NCI-H128 (cell line): ENCODE measurements at regions not wholly inside any gene's neighbourhood (a gene's known extent, or its start where the extent isn't known, plus 50 kb on each side); places are given as distances from the start of the nearest gene placed in this dataset.
"Not testable (repeated sequence)": the region's sequence is repeated elsewhere in the genome, so short reads cannot be mapped to it uniquely, and the experiment has no call there.

ENCODE experiments used
- DNase-seq: peaks from one replicate; lab custom pipeline; 2025; ENCODE audit not compliant: unreplicated experiment; lab: John Stamatoyannopoulos, UW

DNA sequence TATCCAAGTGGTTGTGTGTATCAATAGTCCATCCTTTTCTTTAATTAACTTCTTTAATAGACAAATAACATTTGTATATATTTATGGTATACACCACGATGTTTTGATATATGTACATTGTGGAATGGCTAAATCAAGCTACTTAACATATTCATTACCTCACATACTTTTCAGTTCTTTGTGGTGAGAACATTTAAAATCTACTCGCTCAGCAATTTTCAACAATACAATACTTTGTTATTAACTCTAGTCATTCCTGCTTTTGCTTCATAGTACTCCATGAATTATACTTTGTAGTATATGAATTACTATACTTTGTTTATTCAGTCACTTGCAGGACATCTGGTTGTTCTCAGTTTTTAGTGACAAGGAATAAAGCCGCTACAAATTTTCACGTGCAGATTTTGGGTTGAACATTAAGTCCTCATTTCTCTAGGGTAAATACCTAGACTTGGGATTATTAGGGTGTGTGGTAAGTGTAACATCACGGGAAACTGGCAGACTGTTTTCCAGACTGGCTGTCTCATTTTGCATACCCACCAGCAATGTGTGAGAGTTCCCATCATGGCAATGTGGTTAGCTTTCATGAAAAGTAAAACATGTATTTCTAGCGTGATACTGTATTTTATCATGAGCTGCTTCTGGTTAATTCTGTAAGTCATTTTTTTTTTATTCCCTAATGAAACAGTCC, 354.4 kb upstream of the WWC1 start:
- no peak for DNase-seq

GRCh38 chr5:167937635-167937998, 353.8 kb upstream of the WWC1 start:
- no peak for DNase-seq

GRCh38 chr5:167939686-167940085, 351.8 kb upstream of the WWC1 start:
- no peak for DNase-seq

- DNase-seq, result no peak
These were observed 350.5 kb upstream of the WWC1 start for GRCh38 chr5:167940911-167941310.

- not testable (repeated sequence) for DNase-seq
These were observed 349.9 kb upstream of the WWC1 start for GRCh38 chr5:167941556-167941955.

DNA sequence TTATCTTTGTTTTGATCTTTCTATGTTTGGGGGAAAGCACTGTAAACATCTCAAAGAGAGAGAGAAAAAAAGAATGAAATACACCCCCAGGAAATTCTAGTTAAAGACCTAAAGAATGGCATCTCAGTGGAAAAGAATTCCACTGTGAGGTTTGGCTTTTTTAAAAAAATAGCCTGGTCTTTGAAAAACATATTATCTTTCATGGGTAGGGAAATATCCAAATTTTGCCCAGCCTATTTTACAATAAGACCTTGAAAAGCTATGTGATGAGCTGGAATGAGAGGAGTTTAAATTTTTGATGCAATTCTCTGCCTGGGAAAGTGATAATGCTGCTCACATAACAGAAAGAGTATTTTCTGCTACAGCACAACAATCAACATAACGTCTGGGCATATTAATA, 348.1 kb upstream of the WWC1 start:
- no peak for DNase-seq

GRCh38 chr5:167944121-167944852, 347.2 kb upstream of the WWC1 start:
- no peak for DNase-seq

DNA sequence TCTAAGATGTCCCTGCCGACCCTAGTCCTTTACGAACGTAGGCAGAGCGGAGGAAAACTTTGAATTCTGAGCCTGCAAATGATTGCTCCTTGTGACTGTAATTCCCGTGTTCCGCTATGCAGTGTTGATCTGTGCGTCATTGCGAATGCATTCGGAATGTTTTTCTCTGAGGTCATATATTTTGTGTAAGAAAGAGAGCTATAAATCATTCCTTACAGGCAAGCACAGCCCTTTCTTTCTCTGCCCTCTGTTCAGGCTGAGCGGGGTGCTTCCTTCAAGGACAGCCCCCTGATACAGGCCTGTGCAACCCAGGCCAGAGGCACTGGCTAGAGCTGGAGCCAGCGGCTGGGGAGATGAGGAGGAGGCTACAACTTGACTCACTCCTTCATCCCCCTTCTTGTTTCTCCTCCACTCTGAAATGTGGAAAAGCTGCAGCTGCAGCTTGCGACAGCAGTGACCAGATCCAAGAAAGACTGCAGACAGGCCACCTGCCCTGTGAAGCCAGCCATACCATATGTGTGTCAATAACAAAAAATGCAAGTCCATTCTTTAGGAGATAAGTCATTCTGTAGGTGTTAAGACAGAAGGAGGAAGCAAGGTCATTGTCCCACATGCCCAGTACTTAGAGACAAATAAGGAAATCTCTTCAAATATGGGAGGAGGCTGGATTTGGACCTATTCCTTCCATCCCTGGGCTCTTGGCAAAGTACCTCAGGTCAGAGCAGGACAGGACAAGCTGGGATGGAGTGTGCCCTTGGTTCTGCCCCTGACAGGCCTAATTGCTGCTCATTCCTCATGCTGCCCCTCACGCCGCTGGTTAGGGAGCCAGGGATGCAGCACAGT, 345.7 kb upstream of the WWC1 start:
- DNase-seq, result no peak

GRCh38 chr5:167947306-167947705, 344.1 kb upstream of the WWC1 start:
- no peak for DNase-seq

- no peak for DNase-seq
These were observed 343.2 kb upstream of the WWC1 start for GRCh38 chr5:167948251-167948650.

GRCh38 chr5:167949435-167949834, 342.0 kb upstream of the WWC1 start:
- DNase-seq, result no peak

DNA sequence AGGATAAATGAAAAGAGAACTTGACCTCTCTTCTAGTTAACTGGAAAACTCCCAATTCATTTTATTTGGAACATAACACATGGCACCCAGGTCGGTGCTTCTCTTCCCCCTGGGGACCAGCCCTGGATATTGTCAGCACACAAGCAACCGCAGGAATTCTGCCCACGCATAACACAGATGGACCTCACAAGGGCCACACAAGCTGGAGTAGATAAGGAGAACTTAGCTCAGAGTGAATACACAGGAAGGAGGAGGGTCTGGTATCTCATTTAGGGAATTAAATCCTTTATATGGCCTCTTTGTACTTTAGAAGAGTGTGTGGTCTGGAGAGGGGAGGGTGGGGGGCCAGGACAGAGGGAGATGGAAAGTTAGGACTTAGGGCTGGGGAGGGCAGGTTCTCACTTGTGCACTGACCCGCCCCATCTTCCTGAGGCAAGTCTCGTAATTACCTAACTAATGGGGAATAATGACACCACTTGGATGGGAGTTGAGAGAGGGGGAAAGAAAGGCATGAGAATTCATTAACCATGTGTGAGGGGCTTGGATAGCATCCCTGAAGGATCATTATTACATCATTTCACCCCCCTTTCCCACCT, 341.2 kb upstream of the WWC1 start:
- DNase-seq, result no peak

DNA sequence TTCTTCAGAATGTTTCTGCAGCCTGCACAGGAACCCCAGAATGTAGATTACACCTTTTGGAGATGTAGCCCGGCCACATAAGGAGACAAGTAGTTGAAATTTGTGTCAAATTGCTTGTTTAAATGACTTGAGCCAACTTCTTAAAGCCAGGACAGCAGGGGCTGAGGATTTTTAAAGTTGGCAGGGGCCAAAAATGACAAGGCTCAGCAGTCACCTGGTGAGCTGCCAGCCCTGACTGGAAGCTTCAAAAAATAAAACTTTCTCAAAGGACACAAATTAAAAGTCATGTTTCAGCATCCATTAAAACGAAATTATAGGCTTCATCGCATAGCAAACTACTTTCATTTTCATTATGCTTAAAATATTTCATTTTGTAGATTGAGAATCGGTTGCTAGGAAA, 340.3 kb upstream of the WWC1 start:
- DNase-seq, result no peak

- DNase-seq, result no peak
These were observed 339.0 kb upstream of the WWC1 start for GRCh38 chr5:167952278-167952995.

- no peak for DNase-seq
These were observed 338.2 kb upstream of the WWC1 start for GRCh38 chr5:167953151-167953798.

DNA sequence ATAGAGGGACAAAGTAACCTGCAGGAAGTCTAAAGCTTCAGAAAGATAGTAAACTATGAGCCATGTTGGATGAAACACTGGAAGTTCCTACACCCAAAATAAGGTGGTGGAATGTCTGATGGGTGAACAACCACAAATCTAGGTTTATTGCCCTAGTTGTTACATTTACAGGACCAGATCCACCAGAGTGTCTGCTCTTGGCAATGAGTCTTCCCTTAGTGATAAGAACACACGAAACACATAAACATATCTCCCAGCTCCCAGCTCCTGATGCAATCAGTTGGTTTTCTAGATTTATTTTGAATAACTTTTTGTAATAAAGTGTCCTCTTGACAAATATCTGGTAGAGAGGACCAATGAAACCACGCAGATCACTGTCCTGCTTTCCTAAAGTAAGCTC, 329.7 kb upstream of the WWC1 start:
- no peak for DNase-seq

GRCh38 chr5:167964529-167964928, 326.9 kb upstream of the WWC1 start:
- DNase-seq, result no peak

DNA sequence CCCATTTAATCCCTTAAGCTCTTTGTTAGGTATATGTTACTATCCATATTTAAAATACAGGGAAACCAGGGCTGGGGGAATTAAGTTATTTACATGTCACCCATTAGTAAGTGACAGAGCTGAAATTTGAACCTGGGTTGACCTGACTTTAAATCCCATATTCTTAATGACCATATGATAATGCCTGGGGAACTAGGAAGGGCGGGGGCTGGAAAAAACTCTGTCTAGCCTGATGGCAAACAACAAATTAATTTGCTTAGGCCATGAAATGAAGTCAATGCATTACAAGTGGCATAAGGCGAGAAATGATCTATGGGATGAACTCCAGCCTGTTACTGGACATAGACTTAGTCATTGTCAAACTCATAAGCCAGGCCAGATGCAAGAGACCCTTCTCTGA, 325.7 kb upstream of the WWC1 start:
- no peak for DNase-seq

DNA sequence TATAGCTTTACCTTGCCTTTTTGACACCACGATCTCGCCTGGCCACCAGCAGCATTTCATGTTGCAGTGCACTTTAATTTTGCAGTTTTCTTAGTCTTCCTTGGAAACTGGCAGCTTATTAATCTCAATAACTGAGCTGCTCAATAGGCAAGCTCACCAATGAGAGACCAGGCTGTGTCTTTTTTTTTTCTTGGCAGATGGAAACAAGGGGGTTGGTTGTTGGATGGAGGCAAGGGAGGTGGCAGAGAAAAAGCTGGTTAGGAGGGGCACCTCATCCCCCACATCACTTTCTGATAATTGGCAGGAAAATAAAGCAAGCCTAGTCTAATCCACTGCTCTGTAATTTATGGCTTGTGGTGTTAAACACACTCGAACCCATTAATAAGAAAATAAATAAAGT, 324.5 kb upstream of the WWC1 start:
- no peak for DNase-seq

- DNase-seq, result no peak
These were observed 323.8 kb upstream of the WWC1 start for GRCh38 chr5:167967494-167968177.
